Activated naive CD4-positive, alpha-beta T cell treated with anti-CD3 and anti-CD28 coated beads, Interleukin-2, amount 50 U/mL, for 72 hours (primary cell): ENCODE measurements at regions not wholly inside any gene's neighbourhood (a gene's known extent, or its start where the extent isn't known, plus 50 kb on each side); places are given as distances from the start of the nearest gene placed in this dataset.
"Not testable (repeated sequence)": the region's sequence is repeated elsewhere in the genome, so short reads cannot be mapped to it uniquely, and the experiment has no call there.

Experiments
- ATAC-seq, 2 donors: fragments of 150-1000 bp; cut with Tn5 transposase; 2 replicates each; pipeline ENCODE4 v1.10.0; 2021; ENCODE audit warnings: mild to moderate bottlenecking in 2 of 2, moderate library complexity in 2 of 2
- DNase-seq, 2 donors: peaks; one replicate each; pipeline ENCODE4 v3.0.0; 2021 to 2022; ENCODE audit warnings: low spot score in 2 of 2
- H3K27ac Mint-ChIP-seq, 2 donors: one replicate each; pipeline ENCODE4 v1.8.0; 2022; ENCODE audit warnings: mild to moderate bottlenecking in 2 of 2, mixed read lengths in 2 of 2
- H3K36me3 Mint-ChIP-seq, 2 donors: one replicate each; pipeline ENCODE4 v1.8.0; 2022; ENCODE audit warnings: mixed read lengths in 2 of 2
- H3K9me3 Mint-ChIP-seq, 2 donors: one replicate each; pipeline ENCODE4 v1.8.0; 2022; ENCODE audit warnings: mixed read lengths in 2 of 2

DNA sequence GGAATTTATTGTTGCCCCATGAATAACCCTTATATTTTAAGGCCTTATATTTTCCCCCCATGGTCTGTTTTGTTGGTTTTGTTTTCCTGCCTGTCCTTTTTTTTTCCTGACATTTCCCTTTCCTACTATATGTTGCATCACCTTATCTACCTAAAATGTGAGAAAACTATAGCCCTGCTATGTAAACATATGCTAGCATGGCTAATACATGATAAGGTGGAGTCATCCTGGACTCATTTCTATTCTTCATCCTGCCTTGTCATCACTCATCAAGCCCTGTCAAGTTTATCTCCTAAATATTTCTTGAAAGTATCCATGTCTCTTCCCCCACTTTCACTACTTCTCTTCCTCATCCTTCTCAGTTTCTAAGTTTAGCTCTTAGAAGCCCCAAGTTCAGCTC, 2168.8 kb upstream of the RAG2 start:
- ATAC-seq (no peak), DNase-seq (no peak)
- peaks cover 0 to 6% of the 10 kb centered on the region in 2 donors for H3K36me3 Mint-ChIP-seq
- H3K9me3 Mint-ChIP-seq: peaks cover 39% of the 10 kb centered on the region in 2 donors
- H3K27ac Mint-ChIP-seq: no peak overlapping the region

GRCh38 chr11:38759394-38759793, 2161.4 kb upstream of the RAG2 start:
- no peak for DNase-seq
- Mint-ChIP-seq H3K9me3 (peaks cover 10 to 13% of the 10 kb centered on the region in 2 donors), H3K27ac (no peak overlapping the region), H3K36me3 (peaks cover 0 to 4% of the 10 kb centered on the region in 2 donors)
- ATAC-seq: no peak

DNA sequence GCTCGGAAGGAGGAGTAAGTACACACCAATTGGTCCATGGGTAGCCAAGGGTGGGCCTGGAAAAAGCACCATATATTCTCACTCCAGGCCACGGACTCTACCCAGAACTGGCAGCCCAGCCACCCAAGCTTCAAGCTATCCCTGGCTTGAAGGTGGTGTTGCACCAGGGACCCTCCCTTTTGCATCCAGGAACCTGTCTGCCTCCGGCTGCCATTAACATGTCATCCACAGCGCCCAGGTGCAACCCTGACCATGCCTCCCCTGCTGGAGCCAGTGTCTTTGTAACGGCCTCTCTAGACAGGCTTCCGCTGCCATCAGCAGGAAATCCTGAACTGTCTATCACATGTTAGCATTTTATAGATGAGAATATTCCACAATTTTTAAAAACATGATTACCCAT, 2158.5 kb upstream of the RAG2 start:
- Mint-ChIP-seq H3K9me3 (peaks cover 15% of the 10 kb centered on the region in 2 donors), H3K36me3 (peaks cover 0 to 4% of the 10 kb centered on the region in 2 donors), H3K27ac (no peak overlapping the region)
- DNase-seq (no peak), ATAC-seq (no peak)

DNA sequence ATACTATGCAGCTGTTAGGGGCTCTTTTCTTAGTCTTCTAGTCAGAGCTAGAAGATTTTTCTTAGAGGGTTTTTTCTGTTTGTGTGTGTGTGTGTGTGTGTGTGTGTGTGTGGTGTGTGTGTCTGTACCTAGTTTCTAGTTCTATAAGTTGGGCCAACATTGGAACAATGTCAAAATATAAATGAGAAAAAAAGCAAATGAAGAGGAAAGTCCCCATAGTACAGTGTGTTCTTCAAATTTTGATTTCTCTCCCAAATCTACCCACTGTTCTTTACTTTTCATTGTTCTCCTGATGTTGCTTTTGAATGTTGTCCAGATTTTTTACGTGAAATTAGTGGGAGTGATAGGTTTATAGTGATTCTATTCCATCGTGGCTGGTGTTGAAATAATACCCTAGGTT, 2153.4 kb upstream of the RAG2 start:
- ATAC-seq: no peak
- DNase-seq: no peak
- peaks cover 11 to 14% of the 10 kb centered on the region in 2 donors for H3K9me3 Mint-ChIP-seq
- H3K36me3 Mint-ChIP-seq: no peaks in the 10 kb centered on the region
- H3K27ac Mint-ChIP-seq: no peak overlapping the region

DNA sequence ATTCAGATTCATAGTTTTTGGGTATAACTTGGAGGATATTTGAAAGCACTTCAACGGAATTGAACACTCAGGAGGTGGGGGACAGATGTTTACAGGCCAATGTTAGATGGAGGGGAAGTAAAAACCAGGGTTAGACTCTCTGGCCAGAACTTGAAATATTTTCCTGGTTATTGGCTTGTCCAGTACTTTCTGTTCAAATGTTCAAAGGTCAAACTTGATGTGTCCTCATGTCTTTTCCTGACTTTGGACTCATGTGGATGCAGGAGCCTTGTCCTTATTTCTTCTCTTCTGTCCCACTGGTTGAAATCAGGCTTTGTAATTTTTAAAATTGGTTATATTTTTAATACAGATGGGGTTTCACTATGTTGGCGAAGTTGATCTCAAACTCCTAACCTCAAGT, 2148.5 kb upstream of the RAG2 start:
- H3K27ac Mint-ChIP-seq, DNase-seq, H3K9me3 Mint-ChIP-seq, ATAC-seq, H3K36me3 Mint-ChIP-seq: not testable (repeated sequence)

GRCh38 chr11:38723361-38723760, 2125.3 kb upstream of the RAG2 start:
- Mint-ChIP-seq H3K9me3 (peaks cover 9 to 20% of the 10 kb centered on the region in 2 donors), H3K36me3 (no peaks in the 10 kb centered on the region), H3K27ac (no peak overlapping the region)
- DNase-seq (no peak), ATAC-seq (no peak)

- H3K36me3 Mint-ChIP-seq: no peaks in the 10 kb centered on the region
- ATAC-seq: no peak
- H3K27ac Mint-ChIP-seq: no peak overlapping the region
- DNase-seq: no peak
- peaks cover 9 to 13% of the 10 kb centered on the region in 2 donors for H3K9me3 Mint-ChIP-seq
Observed at GRCh38 chr11:38721586-38722315, 2123.7 kb upstream of the RAG2 start.

- H3K36me3 Mint-ChIP-seq: no peaks in the 10 kb centered on the region
- no peak for ATAC-seq
- peaks cover 11 to 15% of the 10 kb centered on the region in 2 donors for H3K9me3 Mint-ChIP-seq
- no peak for DNase-seq
- no peak overlapping the region for H3K27ac Mint-ChIP-seq
Observed at GRCh38 chr11:38718659-38719058, 2120.6 kb upstream of the RAG2 start.

GRCh38 chr11:38718049-38718448, 2120.0 kb upstream of the RAG2 start:
- ATAC-seq (no peak), DNase-seq (no peak)
- Mint-ChIP-seq H3K9me3 (peaks cover 10 to 13% of the 10 kb centered on the region in 2 donors), H3K36me3 (no peaks in the 10 kb centered on the region), H3K27ac (no peak overlapping the region)

DNA sequence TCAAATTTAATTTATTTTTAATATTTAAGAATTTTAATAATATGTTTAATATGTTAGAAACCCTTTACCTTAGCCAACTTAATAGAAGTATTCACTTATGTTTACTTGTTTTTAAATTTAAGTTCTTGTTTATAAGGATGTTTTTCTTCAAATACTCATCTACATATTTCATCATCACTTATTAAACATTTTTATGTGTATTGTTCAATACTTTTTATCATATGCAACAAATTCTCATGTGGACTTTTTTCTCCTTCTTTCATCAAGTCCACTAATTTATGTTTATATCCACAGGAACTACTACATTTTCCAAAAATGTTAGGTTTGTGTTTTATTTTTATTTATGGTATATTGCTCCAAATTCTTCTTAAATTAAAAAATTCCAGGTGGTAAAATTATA, 2113.1 kb upstream of the RAG2 start:
- no peak for ATAC-seq
- H3K27ac Mint-ChIP-seq: no peak overlapping the region
- H3K9me3 Mint-ChIP-seq: peaks cover 10 to 12% of the 10 kb centered on the region in 2 donors

GRCh38 chr11:38710262-38710661, 2112.2 kb upstream of the RAG2 start:
- H3K36me3 Mint-ChIP-seq: no peaks in the 10 kb centered on the region
- no peak overlapping the region for H3K27ac Mint-ChIP-seq
- ATAC-seq (no peak), DNase-seq (no peak)
- peaks cover 10 to 17% of the 10 kb centered on the region in 2 donors for H3K9me3 Mint-ChIP-seq

More for the DNA sequence above, 2113.1 kb upstream of the RAG2 start:
- DNase-seq: no peak
- no peaks in the 10 kb centered on the region for H3K36me3 Mint-ChIP-seq

- Mint-ChIP-seq H3K27ac (no peak overlapping the region), H3K9me3 (peaks cover 23 to 25% of the 10 kb centered on the region in 2 donors), H3K36me3 (peaks cover 0 to 9% of the 10 kb centered on the region in 2 donors)
- DNase-seq: no peak
- ATAC-seq: no peak
Observed at GRCh38 chr11:38700111-38700510, 2102.1 kb upstream of the RAG2 start.

DNA sequence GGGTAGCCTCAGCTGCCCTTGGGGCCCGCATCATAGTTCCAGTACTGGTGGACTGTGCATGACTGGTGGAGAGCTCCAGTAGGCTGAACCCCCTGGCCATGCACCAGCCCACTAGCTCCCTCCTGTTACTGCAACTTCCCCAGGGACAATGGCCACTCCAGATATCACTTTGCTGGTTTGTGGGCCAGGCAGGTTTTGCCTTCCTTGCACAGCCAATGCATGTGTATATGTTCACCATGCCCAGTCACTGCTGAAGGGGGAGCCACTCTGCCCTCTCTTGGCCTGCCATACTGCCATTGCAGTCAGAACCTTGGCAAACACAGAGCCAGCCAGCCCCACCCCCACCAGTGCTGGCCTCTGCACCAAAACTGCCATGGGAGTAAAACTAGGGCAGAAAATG, 2095.3 kb upstream of the RAG2 start:
- Mint-ChIP-seq H3K27ac (no peak overlapping the region), H3K36me3 (peaks cover 0 to 14% of the 10 kb centered on the region in 2 donors), H3K9me3 (peaks cover 27 to 31% of the 10 kb centered on the region in 2 donors)
- no peak for ATAC-seq
- DNase-seq: no peak

GRCh38 chr11:38690211-38690610, 2092.2 kb upstream of the RAG2 start:
- H3K27ac Mint-ChIP-seq, H3K36me3 Mint-ChIP-seq, ATAC-seq, DNase-seq: not testable (repeated sequence)
- H3K9me3 Mint-ChIP-seq: peaks cover 18 to 19% of the 10 kb centered on the region in 2 donors

DNA sequence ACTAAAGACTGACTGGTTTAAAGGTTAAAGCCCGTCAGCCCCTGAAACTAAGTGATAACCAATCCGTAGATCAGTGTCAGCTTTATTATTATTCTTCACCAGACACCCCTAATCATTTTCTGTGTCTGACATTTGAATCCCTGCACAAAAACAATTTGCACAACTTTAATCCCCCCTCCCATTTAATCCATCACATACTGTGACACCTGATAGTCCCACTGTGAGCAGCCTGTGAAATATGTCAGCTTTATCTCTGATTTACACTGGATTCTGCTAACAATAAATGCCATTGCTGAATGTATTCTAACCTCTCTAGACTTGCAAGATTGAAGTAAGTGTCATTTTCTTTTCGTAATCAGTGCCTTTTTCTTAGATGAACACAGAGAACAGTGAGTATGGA, 2089.0 kb upstream of the RAG2 start:
- no peak for ATAC-seq
- no peaks in the 10 kb centered on the region for H3K36me3 Mint-ChIP-seq
- no peak overlapping the region for H3K27ac Mint-ChIP-seq
- no peak for DNase-seq
- H3K9me3 Mint-ChIP-seq: peaks cover 9 to 10% of the 10 kb centered on the region in 2 donors

DNA sequence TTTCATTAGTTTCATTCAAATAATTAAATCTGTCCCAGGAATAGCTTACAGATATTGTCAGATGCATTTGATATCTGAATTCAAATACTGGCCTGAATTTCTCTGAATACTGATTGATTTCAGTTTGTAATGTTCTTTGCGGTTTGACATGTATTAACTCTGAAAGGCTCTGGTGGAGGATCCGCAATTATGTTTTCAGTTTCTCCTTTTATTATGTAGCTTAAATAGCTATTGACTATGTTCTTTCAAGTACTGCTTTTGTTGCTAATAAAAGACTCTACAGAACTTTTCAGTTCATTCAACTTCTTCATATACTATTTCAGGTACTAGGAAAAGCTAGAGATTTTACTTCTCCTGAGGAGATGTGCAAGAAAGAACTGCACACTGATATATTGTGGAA, 2085.4 kb upstream of the RAG2 start:
- H3K27ac Mint-ChIP-seq: no peak overlapping the region
- no peaks in the 10 kb centered on the region for H3K36me3 Mint-ChIP-seq
- peaks cover 11 to 15% of the 10 kb centered on the region in 2 donors for H3K9me3 Mint-ChIP-seq
- DNase-seq (no peak), ATAC-seq (no peak)

DNA sequence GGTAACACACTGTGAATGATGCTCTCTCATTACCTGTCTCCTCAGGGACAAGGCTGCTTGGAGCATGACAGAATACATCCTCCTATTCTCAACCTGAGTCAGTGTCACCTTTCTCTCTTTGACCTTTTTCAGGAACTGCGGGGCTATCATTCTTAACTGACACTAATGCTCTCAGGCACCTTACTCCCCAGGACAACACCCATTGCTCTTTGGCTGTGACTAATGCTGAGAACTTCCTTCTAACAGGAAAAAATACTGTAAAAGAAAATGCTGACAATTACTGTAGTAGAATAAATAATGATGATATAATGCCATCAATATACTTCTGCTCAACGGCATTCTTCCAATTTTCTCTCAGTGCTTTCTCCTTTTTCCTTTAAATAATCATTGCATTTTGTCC, 2082.7 kb upstream of the RAG2 start:
- ATAC-seq: no peak
- H3K9me3 Mint-ChIP-seq: peaks cover 19 to 20% of the 10 kb centered on the region in 2 donors
- no peak for DNase-seq
- H3K36me3 Mint-ChIP-seq: peaks cover 0 to 2% of the 10 kb centered on the region in 2 donors
- no peak overlapping the region for H3K27ac Mint-ChIP-seq

- Mint-ChIP-seq H3K36me3 (peaks cover 0 to 7% of the 10 kb centered on the region in 2 donors), H3K9me3 (peaks cover 24 to 26% of the 10 kb centered on the region in 2 donors), H3K27ac (no peak overlapping the region)
- ATAC-seq (no peak), DNase-seq (no peak)
Observed at GRCh38 chr11:38680166-38680565, 2082.1 kb upstream of the RAG2 start.
